GM21529 (cell line): ENCODE measurements at regions not wholly inside any gene's neighbourhood (a gene's known extent, or its start where the extent isn't known, plus 50 kb on each side); places are given as distances from the start of the nearest gene placed in this dataset.
"Not testable (repeated sequence)": the region's sequence is repeated elsewhere in the genome, so short reads cannot be mapped to it uniquely, and the experiment has no call there.

Source experiments
- ATAC-seq: cut with Tn5 transposase; IDR thresholded peaks from one replicate; pipeline ENCODE4 v1.9.1; 2021; ENCODE audit not compliant: unreplicated experiment

DNA sequence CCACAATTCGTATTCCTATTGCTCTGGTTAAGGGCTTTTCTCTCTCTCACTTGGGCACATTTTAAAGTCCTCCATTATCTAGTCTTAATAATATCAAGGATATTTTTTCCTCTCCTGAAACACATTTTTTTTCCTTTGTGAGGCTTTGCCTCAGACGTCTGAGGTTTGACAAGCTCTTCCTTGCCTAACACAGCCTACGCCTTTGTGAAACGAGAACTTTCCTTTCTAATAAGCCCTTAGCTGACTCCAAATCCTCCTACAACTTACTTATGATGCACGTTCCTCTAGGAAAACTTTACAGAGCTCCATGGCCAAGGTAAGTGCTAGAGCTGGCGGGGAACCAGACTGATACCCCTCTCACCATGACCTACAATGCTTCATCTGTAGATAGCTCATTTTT, 841.5 kb downstream of the SOCS6 start:
- no peak for ATAC-seq

DNA sequence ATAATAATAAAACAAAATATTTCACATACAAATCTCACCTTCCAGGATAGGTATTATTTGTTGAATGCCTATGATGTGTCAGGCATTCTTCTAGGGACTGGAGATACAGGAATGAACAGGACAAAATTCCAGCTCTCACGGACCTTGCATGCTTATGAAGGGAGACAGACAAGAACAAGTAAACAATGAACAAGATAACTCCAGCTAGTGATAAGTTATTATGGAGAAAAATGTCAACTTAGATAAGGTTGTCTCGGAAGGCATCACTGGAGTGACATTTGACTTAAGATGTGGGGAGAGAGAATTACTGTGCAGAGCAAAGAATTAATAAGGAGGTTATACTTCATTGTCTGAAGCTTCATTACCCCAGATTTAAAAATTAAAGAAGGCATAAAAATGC, 836.7 kb downstream of the SOCS6 start:
- no peak for ATAC-seq

DNA sequence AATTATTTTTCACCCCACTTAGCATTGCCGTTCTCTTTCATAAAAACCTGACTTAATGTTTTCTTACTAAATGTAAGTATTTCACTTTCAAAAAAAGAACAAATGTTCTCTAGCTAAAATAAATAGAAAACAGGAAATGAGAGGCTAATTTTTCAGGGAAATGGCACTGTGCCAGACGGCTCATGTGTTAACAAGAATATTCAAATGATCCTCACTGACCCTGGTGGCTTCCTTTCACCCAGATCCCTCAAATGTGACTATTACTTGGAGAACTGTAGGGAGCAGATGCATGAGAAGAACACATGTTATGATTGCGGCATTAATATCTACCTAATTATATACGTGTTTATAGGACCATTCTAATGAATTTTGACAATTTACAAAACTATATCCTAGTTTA, 827.7 kb downstream of the SOCS6 start:
- no peak for ATAC-seq

DNA sequence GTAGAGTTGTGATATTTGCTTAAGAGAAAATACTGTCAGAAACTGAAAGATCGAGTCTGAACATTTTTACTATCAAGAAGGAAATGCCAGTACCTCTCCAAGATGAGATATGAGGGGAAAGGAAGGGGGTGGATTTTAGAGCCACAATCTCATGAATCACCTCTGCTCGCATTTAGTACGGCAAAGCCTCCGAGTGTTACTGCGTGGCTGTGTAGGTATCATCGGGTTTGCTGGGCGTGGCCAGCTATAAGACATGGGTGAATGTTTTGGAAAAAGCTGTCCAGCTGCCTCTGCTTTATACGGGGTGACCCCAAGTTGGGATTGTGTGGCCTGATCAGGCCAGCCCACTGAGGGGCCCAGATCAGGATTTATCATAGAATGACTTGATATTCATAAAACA, 826.4 kb downstream of the SOCS6 start:
- no peak for ATAC-seq

DNA sequence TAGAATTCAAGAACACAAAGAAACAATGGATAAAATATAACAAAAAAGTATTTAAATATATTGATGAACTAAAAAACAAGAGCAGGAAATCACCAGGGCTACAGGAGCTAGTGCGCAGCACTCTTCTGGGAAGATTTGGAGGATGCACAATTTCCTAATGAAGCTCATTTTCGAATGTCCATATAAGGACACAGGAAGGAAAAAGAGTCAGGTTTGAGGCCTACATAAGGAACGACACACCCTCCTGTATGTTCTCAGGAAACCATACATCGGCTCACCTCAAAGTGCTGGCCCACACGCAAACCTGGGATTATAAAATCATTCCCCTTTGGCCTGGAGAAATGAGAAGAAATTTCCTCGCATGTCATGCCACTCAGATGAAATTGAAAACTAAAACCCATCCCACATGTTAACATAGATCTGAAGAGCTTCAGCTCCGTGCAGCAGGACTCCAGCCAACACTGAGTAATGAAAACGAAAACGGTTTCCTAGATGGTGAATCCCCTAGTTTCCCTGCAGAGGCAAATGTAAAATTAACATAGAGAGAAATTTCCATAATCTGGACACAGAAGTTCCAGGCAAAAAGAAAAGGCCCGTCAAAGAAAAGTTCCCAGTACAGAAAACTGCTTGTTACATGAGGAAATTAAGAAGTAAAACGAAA, 825.8 kb downstream of the SOCS6 start:
- ATAC-seq = no peak

DNA sequence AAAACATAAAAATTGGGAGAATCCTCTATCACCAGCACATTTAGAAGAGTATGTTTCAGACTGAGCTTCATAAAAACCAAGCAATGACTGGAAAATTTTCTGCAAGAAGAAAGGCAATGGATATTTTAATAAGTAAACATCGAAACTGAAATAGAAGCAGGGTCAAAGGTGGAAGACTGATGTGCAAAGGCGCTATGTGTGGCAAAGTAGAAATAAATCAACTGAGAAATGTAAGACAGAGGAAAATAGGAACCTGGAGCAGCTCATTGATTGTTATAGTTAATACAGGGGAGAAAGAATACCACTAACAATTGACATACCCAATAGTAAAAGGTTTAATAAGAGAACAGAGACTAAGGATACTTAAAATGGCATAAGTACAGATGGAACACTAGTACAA, 818.4 kb downstream of the SOCS6 start:
- ATAC-seq = no peak

DNA sequence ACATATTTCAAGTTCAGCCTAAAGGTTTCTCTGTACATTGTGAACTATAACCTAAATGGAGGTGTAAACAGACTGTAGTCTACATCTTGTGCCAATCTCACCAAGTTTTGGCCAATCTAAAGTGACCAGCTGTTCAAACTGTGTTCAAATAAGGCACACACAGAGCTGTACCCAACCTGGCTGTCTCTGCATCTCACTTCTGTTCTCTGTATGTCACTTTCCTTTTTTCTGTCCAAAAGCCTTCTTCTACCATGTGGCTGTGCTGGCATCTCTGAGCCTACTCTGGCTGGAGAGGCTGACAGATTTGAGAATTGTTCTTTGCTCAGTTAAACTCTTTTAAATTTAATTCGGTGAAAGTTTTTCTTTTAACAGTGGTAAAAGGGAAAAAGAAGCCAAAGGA, 817.9 kb downstream of the SOCS6 start:
- ATAC-seq = no peak

DNA sequence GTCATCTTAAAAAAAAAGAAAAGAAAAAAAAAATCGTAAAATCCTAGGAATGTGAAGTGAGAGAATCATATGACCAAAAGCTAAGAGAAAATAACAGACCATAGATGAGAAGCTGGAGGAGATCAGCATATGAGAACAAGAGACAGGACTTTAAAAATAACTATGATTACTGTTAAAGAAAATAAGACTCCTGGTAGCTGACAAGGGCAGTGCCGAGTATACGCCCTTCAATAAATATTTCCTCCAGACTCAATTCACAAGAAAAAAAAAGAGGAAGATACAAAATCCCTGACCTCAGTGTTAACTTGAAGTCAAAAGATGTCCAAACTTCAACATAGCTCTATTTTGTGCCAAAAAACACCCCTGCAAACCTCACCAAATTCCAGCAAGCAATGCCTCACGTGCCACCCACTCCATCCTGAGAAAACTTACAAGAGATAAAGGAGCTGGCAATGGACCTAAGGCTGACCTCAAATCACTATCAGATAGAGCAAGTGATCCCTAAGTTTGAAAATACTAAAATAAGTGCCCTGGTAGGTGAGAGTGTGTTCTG, 817.2 kb downstream of the SOCS6 start:
- ATAC-seq = no peak

DNA sequence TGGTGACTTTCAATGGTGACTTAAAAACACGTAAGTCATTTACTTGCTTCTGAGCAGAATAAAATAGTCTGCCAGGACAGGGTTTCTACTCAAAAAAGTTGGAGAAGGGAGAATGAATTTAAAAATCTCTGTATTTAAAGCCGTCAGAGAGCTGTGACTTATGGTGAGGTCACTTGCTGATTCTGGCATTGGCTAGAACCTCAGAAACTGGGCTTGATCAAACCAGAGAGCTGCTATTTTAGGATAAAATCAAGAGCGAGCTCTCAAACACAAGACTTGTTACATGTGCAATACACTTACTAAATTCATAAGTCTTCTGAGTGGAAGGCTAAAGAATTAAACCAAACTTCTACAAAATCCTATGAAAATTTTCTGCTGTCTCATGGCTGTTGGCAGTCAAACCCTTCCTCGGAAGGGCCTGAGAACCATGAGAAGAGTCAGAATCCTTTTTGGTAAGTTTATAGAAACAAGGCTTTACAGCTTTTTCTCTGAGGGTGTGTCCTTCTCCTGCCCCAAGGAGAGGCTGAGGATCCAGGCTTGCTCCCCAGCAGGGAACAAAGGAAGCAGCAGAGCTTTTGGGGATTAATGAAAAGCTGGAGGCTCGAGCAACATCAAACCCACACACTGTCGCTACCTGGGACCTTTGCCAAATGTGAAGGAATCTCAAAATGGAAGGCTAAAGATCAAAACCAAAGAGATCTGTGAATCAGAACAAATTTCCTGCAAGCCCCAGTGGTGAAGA, 816.4 kb downstream of the SOCS6 start:
- ATAC-seq = no peak

DNA sequence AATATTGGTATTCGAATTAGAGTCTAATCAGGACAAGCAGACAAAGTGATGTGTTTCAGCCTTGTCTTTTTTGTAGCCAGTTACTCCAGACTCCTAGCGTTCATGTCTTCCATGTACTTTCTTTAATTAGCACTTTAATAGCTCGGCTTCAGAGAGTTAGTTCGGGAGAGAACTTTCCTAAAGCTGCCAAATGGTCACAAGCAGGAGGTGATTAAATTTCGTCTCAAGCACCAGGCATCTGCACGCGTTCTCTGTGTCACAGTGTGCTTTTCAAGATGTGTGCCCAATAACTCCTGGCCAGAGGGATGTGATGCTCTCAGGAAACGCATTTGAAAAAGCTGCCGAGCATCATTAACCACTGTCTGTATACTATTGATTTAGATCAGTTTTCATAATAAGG, 790.8 kb downstream of the SOCS6 start:
- ATAC-seq = no peak

DNA sequence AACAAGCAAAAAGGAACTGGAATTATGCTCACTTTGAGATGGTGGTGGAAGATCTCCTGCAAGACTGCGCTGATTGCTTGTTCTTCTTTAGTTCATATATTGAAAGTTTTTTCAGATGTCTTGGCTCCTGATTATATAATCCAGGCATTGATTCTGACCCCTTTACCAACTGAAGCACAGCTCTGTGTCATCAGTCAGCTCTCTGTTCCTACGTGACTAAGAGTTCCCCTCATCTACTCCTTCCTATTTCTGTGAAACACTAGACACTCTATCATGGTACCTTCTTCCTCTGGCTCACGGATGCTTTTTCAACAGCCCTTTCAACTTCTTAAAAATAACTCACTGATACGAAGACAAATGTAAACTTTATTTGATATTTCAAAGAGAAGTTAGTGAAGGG, 788.6 kb downstream of the SOCS6 start:
- ATAC-seq = no peak

DNA sequence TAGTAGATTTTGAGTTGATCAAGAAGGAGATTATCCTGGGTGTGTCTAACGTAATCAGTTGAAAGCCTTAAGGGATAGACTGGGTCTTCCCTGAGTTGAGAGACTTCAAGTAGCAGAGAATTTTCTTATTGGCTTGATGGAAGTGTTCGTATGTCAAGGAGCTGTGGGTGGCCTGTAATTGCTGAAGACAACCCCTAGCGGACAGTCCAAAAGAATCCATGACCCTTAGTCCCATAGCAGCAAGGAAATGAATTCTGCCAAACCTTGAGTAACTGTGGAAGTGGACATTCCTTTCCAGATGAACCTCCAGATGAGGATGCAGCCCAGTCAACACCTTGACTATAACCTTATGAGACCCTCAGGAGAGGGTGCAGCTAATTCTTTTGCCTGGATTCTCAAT, 786.3 kb downstream of the SOCS6 start:
- no peak for ATAC-seq

DNA sequence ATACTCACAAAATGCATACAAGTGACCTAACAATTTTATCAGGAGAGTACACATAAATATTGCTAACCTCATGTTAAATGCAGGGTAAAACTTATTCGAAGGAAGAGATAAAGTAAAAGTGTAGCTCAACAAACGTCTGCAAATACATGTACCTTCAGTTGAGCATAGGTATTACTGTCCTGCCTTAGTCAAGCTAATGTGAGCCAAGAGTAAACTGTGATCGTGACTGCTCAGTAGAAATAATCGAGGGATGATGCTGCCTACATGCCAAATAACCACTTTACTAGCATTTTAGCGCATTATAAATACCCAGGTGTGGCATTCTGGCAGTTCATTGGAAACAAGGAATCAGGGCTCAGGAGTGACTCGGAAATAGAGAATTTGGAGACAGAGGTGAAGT, 779.5 kb downstream of the SOCS6 start:
- no peak for ATAC-seq

DNA sequence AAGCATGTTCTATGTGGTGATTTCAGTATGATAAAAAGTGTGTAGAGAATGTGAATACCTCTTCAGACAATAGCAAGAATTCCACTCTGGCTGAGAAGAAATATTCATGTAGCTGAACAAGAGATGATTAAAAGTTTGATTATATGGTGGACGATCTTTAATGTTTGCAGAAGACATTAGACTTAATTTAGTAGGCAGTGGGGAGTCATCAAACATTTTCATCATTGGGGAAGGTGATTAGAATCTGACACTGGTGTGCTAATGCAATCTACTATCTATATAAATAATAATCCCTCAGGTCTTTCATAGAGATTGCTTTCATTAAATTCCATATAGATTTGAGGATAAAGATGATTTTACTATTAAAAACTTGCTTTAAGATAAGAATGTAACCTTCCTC, 761.0 kb downstream of the SOCS6 start:
- ATAC-seq = no peak

DNA sequence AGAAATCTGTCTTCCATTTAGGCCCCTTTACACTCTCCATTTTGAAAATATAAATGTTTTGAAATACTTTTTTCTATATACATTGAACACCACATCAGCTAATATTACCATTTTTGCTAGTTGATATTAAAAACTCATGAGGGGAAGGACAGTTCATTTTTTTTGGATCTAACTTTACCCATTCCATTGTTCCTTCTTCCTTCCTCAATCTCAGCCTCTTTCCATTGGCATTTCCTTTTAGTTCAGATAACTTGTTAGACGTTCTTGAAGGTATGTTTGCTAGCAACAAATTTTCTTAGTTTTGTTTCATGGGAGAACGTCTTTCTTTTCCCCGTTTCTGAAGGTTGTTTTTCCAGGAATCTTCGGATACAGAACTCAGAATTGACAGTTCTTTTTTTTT, 759.0 kb downstream of the SOCS6 start:
- no peak for ATAC-seq

DNA sequence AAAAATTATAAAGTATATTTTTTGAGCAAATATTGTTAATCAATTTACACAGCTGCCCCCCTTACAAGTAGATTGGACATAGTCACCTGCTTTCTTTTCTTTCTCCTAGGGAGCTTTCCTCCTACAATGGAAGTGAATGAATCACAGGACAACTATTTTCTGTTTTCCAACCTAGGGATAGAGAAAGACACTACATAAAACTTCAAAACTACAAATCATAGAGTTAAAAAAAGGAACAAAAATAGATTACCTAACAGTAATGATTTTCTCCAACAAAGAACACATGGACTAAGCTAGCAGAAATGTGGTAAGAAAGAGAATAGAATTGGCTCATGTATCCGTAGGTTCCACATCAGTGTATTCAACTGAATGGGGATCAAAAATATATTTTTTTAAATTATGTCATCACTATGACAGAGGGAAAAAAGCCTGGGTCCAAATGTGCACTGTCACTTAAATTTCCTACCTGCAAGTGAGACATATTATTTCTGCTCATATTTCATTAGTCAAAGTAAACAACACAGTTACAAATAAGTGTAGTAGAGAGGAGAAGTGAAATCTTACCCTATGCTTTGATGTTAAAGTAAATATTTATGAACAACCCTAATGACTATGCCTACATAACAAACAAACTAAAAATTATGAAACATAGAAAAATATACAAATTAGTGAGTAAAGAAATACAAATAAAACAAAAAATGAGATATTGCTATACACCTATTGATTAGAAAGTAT, 756.7 kb downstream of the SOCS6 start:
- ATAC-seq = no peak

DNA sequence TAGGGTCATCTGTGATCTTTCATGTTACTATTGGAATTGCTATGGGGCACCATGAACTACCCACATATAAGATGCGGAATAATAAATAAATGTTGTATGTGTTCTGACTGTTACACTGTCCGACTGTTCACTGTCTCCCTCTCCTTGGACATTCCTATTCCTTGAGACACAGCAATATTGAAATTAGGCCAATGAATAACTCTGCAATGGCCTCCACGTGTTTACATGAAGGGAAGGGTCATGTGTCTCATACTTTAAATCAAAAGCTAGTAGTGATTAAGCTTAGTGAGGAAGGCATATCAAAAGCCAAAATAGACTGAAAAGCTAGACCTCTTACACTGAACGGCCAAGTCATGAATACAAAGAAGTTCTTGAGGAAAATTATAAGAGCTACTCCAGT, 751.3 kb downstream of the SOCS6 start:
- ATAC-seq = no peak

DNA sequence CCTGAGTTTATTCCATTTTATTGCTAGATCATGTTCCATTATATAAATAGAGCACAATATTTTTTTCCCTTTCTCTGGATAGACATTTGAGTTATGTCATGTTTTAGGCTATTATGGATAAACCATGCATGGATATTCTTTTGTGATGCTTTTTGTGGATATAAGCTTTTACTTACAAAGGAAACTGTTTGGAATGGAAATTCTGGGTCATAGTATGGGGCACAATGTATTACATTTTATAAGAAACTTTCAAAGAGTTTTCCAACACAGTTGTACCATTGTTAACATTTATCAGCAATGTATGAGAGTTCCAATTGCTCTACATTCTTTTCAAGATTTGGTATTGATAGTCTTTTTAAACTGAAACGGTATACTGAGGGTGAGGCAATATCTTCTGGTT, 749.4 kb downstream of the SOCS6 start:
- ATAC-seq = no peak

DNA sequence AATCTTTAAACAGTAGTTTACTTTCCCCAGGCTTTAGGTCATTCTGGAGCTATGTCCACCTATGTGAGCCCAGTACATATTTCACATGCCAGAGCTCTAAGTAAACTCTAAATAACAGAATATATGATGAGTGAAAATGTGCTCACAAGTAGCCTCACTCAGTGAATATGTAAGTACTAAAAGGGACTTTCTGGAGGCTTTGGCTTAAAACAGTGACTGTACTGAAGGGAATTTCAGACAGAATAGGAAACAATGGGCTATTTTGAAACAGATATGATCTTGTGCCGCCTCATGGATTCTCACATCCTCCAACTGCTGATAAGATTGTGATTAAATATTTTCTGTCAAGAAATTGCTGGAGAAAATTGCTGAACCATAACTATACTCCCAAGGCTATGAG, 747.9 kb downstream of the SOCS6 start:
- no peak for ATAC-seq

DNA sequence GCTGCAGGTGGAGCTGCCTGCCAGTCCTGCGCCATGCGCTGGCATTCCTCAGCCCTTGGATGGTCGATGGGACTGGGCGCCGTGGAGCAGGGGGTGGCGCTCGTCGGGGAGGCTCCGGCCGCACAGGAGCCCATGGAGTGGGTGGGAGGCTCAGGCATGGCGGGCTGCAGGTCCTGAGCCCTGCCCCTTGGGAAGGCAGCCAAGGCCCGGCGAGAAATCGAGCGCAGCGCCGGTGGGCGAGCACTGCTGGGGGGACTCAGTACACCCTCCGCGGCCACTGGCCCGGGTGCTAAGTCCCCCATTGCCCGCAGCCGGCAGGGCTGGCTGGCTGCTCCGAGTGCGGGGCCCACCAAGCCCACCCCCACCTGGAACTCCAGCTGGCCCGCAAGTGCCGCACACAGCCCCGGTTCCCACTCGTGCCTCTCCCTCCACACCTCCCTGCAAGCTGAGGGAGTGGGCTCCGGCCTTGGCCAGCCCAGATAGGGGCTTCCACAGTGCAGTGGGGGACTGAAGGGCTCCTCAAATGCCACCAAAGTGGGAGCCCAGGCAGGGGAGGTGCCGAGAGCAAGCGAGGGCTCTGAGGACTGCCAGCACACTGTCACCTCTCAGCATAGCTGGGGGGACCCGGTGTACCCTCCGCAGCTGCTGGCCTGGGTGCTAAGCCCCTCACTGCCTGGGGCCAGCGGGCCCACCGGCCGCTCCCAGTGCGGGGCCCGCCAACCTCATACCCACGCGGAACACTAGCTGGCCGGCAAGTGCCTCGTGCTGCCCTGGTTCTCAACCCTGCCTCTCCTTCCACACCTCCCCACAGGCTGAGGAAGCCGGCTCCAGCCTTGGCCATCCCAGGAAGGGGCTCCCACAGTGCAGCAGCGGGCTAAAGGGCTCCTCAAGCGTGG, 742.7 kb downstream of the SOCS6 start:
- ATAC-seq = not testable (repeated sequence)

DNA sequence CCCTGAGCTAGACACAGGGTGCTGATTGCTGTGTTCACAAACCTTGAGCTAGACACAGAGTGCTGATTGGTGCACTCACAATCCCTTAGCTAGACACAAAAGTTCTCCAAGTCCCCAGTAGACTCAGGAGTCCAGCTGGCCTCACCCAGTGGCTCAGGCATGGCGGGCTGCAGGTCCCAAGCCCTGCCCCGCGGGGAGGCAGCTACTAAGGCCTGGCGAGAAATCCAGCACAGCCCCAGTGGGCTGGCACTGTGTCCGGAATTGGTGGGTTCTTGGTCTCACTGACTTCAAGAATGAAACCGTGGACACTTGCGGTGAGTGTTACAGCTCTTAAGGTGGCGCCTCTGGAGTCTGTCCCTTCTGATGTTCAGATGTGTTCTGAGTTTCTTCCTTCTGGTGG, 741.2 kb downstream of the SOCS6 start:
- ATAC-seq = not testable (repeated sequence)
